ENCODE measurements at regions not wholly inside any gene's neighbourhood (a gene's known extent, or its start where the extent isn't known, plus 50 kb on each side); places are given as distances from the start of the nearest gene placed in this dataset.
"Not testable (repeated sequence)": the region's sequence is repeated elsewhere in the genome, so short reads cannot be mapped to it uniquely, and the experiment has no call there.

DNA sequence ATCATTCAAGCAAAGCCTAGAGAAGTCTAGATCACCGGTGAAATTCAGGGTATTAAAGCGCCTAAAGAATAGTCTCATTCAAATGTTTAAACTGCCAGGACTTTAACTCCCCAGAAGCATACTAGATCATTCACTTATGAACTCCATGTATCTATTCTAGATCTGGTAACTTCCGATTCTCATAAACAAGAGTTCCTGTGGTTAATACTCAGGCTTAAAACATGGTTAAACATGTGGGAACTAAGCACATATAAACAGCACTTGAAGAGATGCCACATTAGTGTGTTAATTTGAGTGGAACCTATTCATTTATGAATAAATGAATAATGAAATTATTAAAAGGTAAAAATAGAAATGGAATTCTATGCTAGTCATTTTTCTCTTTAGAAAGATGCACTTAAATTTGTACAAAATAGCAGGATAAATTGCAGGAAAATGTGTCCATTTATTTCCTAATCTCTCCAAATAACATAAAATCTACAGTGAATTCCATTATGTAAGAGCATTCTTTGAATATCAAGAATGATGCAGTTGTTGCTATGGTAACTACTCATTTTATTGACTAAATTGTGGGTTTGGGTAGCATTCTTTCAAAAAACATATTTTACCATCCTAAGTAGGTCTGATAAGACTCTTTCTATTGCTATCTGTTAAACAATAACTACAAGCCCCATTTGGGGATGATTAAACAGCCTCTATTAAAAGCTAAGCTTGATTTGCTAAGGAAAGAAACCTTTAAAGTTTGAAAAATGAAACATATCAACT lies 147.6 kb upstream of the TMEM168 start:
- DNase-seq (ENCODE audit: low spot score) = no peak

DNA sequence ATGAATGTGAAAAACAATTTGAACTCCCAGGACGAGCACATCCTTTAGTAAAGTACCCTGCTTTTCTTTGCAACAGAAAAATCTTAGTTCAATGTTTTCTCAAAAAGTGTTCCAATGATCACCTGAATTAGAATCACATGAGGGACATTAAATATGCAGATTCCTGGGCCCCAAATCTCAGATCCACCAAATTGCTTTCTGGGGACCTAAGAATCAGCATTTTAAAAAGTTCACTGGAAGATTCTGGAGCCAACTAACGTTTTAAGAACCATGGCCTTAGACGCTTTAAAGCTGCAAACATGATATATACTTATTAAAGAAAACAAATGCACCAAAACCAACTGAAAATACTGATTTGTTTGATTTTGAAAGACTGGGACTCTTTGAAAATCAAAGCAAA lies 143.4 kb upstream of the TMEM168 start:
- no peak for DNase-seq (ENCODE audit: low spot score)

DNA sequence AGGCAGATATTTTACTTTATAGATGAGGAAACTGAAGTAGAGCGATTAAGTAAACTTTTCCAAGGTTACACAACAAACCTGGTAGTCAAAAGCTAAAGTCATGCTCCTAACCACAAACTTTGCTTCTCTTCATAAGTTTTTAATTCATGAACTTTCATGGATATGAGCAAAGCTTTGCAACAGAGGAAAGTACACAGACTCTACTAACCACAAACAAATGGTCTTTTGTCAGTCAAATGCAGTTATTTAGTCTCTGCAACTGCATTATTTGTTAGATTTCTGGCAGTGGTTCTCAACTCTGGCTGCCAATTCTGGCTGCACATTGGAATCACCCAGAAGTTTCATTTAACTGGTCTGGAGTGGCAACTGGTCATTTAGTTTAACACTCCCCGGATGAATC lies 140.6 kb upstream of the TMEM168 start:
- peak; percentile 36 for DNase-seq (ENCODE audit: low spot score)

GRCh38 chr7:112929421-112929820 lies 139.2 kb upstream of the TMEM168 start:
- no peak for DNase-seq (ENCODE audit: low spot score)

DNA sequence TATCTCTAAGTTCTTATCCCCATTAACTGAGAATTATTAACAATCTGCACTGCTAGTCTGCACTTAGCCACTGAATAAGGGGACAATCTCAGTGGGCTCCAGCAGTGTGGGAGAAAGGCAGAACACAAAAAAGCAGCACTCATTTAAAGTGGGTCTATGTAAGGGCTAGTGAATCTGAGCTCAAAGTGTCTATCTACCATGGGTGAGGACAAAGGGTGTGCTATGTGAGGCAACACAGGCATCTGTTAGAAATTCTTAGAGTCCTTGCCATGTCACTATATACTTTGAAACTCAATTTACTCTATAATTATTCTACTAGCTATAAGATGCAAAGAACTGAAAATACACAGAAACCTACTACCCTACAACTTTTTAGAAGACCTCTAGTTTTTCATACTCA lies 135.8 kb upstream of the TMEM168 start:
- no peak for DNase-seq (ENCODE audit: low spot score)

GRCh38 chr7:112922546-112922945 lies 132.4 kb upstream of the TMEM168 start:
- DNase-seq (ENCODE audit: low spot score) = not testable (repeated sequence)

GRCh38 chr7:112916431-112916830 lies 126.2 kb upstream of the TMEM168 start:
- not testable (repeated sequence) for DNase-seq (ENCODE audit: low spot score)

DNA sequence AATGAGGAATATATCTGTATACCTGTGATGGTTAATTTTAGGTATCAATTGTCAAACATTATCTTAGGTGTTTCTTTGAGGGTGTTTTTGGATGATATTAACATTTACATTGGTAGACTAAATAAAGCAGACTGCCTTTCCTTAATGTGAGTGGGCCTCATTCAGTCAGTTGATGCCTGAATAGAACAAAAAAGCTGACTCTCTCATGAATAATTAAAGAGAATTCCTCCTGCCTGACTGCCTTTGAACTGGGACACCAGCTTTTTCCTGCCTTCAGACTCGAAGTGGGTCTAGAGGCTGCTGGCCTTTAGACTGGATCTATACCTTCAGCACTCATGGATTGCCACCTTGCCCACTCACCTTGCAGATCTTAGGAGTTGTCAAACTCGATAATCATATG lies 117.9 kb upstream of the TMEM168 start:
- no peak for DNase-seq (ENCODE audit: low spot score)

GRCh38 chr7:112907658-112908057 lies 117.5 kb upstream of the TMEM168 start:
- DNase-seq (ENCODE audit: low spot score) = no peak

DNA sequence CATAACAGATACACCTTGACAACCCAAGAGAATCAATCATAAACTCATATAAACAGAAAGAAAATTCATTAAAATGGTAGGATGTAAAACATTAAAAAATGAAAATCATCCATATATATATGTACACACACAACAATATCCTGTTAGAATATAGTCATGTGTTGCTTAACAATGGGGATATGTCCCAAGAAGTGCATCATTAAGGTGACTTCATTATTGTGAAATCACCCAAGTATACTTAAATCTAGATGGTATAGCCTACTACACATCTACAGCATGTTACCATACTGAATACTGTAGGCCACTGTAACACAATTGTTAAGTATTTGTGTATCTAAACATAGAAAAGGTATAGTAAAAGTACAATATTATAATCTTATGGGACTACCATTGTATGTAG lies 115.8 kb upstream of the TMEM168 start:
- no peak for DNase-seq (ENCODE audit: low spot score)

- DNase-seq (ENCODE audit: low spot score) = no peak
These were observed 115.2 kb upstream of the TMEM168 start for GRCh38 chr7:112905413-112905812.

DNA sequence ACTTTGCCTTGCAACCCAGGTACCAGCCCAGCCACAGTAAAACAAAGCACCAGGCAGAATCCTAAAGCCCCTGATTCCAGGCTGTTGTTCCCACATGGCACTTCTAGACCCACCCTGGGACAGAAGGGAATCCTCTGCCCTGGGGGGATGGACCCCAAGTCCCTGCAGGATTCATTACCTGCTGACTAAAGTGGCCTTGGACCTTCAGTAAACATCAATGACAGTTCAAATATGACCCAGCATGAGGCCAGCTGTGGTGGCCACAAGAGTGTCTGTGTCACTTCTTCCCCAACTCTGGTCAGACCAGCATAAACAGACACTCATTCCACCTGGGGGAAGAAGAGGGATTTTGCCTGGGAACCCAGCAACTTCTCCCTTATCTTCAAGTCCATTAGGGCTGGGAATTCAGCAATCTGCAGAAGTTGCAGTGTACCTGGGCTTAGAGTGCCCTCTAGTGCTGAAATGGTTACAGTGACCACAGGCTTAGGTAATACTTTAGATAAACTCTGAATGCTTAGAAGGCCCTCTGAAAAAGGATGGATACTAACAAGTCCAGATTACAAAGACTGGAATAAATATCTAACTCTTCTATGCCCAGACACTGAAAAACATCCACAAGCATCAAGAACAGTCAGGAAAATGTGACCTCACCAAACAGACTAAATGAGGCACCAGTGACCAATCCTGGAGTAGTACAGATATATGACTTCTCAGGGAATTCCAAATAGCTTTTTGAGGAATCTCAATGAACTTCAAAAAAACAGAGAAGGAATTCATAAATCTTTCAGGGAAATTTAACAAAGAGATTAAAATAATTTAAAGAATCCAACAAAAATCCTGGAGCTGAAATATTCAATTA lies 108.5 kb upstream of the TMEM168 start:
- DNase-seq (ENCODE audit: low spot score) = peak; percentile 48

DNA sequence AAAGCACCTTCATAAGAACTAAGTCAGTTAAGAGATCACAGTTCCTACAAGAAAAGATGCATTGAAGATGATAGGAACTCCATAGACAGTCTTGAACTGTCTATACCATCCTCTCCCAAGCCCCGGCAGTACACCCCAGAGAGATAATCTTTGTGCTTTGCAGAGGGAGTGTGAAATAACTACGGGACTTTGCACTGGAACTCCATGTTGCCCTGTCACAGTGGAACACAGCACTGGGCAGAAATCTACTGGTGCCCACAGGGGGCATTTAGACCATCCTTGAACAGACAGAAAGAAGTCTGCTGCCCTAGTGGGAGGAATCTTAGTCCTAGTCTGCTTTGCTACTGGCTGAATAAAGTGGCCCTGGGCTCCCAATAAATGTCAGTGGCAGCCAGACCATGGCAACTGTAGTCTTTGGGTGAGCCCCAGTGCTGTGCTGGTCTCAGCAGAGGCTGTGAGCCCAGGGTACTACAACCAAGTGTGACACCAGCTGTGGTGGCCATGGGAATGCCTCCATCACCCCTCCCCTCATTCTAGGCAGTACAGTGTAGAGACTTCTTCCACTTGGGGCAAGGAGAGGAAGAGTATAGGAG lies 107.7 kb upstream of the TMEM168 start:
- no peak for DNase-seq (ENCODE audit: low spot score)

GRCh38 chr7:112896026-112896601 lies 105.9 kb upstream of the TMEM168 start:
- no peak for DNase-seq (ENCODE audit: low spot score)

- no peak for DNase-seq (ENCODE audit: low spot score)
These were observed 102.1 kb upstream of the TMEM168 start for GRCh38 chr7:112892263-112892662.

DNA sequence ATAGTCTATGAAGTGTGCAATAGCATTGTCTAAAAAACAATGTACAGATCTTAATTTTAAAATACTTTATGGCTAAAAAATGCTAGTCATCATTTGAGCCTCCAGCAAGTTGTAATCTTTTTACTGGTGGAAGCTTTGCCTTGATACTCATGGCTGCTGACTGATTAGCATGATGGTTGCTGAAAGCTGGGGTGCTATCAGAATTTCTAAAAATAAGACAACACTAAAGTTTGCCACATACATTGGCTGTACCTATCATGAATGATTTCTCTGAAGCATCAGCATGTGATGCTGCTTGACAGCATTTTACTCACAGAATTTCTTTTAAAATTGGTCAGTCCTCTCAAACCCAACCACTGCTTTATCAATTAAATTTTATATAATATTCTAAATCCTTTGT lies 101.5 kb upstream of the TMEM168 start:
- no peak for DNase-seq (ENCODE audit: low spot score)

DNA sequence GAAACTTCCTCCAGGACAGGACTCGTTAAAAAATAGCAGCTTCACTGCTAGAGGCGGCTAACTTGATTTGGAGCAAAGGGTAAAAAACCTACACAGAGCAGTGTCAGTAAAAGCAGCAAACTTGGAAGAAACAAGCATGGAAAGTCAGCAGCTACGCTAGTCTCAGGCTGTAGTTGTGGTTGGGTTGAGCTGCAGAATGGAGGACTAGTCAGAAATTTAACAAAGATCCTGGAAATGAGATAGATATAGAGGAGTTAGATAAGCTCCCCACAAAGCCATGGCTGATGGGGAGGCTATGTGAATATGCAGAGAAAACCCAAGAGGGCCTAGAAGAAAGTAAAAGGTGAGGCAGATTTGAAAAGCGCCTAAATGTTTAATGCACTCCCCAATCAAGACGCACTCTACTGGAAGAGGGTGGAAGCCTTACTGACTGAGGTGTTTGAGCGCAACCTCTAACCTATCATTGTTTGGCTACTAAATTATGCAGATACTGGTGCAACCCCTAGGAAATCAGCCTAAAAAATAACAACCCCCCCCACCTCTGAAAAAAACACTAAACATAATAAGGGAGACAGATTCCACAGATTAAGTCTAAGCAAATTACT lies 99.7 kb upstream of the TMEM168 start:
- no peak for DNase-seq (ENCODE audit: low spot score)

GRCh38 chr7:112889268-112889667 lies 99.1 kb upstream of the TMEM168 start:
- DNase-seq (ENCODE audit: low spot score) = no peak

DNA sequence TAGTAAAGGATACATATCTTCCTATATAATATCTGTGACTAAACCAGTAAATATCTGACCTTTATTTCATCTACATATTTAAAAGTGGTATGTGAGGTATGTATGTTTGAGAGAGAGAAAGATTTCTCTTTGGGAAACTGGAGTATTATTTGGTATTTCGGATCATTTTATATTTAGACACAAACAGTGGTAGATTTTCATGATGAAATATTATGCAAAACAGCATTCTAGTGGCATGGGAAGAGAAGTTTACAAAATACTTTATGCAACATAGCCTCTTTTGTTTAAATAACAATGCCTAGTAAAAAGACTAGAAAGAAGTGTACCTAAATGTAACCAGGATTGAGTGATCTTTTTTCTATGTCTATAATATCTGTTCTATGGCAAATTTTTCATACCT lies 98.6 kb upstream of the TMEM168 start:
- DNase-seq (ENCODE audit: low spot score) = no peak

- DNase-seq (ENCODE audit: low spot score) = no peak
These were observed 97.8 kb upstream of the TMEM168 start for GRCh38 chr7:112887976-112888375.

GRCh38 chr7:112887337-112887736 lies 97.1 kb upstream of the TMEM168 start:
- no peak for DNase-seq (ENCODE audit: low spot score)

GRCh38 chr7:112886208-112886607 lies 96.0 kb upstream of the TMEM168 start:
- DNase-seq (ENCODE audit: low spot score) = no peak
